WTC11 (cell line): ENCODE measurements at regions not wholly inside any gene's neighbourhood (a gene's known extent, or its start where the extent isn't known, plus 50 kb on each side); places are given as distances from the start of the nearest gene placed in this dataset.

Source experiments
- ATAC-seq: fragments of 200-7000 bp; cut with Tn5 transposase; 2 replicates; pipeline ENCODE4 v1.10.0; 2021; ENCODE audit warnings: mild to moderate bottlenecking, moderate library complexity
- CTCF ChIA-PET: fragments of 300-600 bp; sonication (Branson Sonifier 250); formaldehyde crosslinking; loops from one replicate; lab custom pipeline; 2021; ENCODE audit warnings: antibody characterized with exemption; lab: Charles Lee
- POLR2A ChIA-PET: fragments of 350-600 bp; sonication (Branson Sonifier 250); formaldehyde crosslinking; loops from one replicate; lab custom pipeline; 2021; ENCODE audit warnings: antibody characterized with exemption; lab: Charles Lee
- DNase-seq: peaks from one replicate; pipeline ENCODE4 v3.0.0; 2021; ENCODE audit warnings: low spot score
- H3K27ac Mint-ChIP-seq: 2 replicates; pipeline ENCODE4 v1.8.0; 2021; ENCODE audit warnings: mixed read lengths
- H3K27me3 Mint-ChIP-seq: 2 replicates; pipeline ENCODE4 v1.8.0; 2021; ENCODE audit warnings: low read depth, mild to moderate bottlenecking, moderate library complexity, mixed read lengths
- H3K36me3 Mint-ChIP-seq: 2 replicates; pipeline ENCODE4 v1.8.0; 2021; ENCODE audit warnings: mixed read lengths
- H3K4me1 Mint-ChIP-seq: 2 replicates; pipeline ENCODE4 v1.8.0; 2022; ENCODE audit warnings: mixed read lengths
- H3K4me3 Mint-ChIP-seq: 2 replicates; pipeline ENCODE4 v1.8.0; 2021; ENCODE audit warnings: mild to moderate bottlenecking, moderate library complexity, mixed read lengths
- H3K9me3 Mint-ChIP-seq: 2 replicates; pipeline ENCODE4 v1.8.0; 2021; ENCODE audit warnings: mixed read lengths
- CREM ChIP-seq: sonication (generic); formaldehyde crosslinking; IDR thresholded peaks from 2 replicates; pipeline ENCODE4 v1.8.1; 2022; ENCODE audit warnings: mild to moderate bottlenecking, missing genetic modification reagents, moderate library complexity
- FOXJ3 ChIP-seq: sonication (generic); formaldehyde crosslinking; IDR thresholded peaks from 2 replicates; pipeline ENCODE4 v1.9.0; 2021; ENCODE audit warnings: missing genetic modification reagents, mild to moderate bottlenecking, borderline replicate concordance
- HMGA2 ChIP-seq: fragments of 250-450 bp; sonication (Bioruptor Pico); IDR thresholded peaks from 2 replicates; pipeline ENCODE4 v1.4.0; 2021; ENCODE audit warnings: mild to moderate bottlenecking, moderate library complexity
- JAZF1 ChIP-seq: fragments of 250-450 bp; sonication (Bioruptor Pico); IDR thresholded peaks from 2 replicates; pipeline ENCODE4 v1.9.0; 2021; ENCODE audit warnings: moderate library complexity, mild to moderate bottlenecking, inconsistent platforms
- NFATC4 ChIP-seq: fragments of 250-450 bp; sonication (Bioruptor Pico); IDR thresholded peaks from 2 replicates; pipeline ENCODE4 v1.9.0; 2021; ENCODE audit warnings: mild to moderate bottlenecking
- NFYB ChIP-seq: sonication (generic); formaldehyde crosslinking; conservative IDR thresholded peaks from 2 replicates; pipeline ENCODE4 v1.8.0; 2022; ENCODE audit warnings: low read depth, missing genetic modification reagents
- OVOL2 ChIP-seq: fragments of 250-450 bp; sonication (Bioruptor Pico); IDR thresholded peaks from 2 replicates; pipeline ENCODE4 v1.9.0; 2021; ENCODE audit warnings: mild to moderate bottlenecking, borderline replicate concordance
- PRRX2 ChIP-seq: fragments of 250-450 bp; sonication (Bioruptor Pico); IDR thresholded peaks from 2 replicates; pipeline ENCODE4 v1.8.0; 2021; ENCODE audit warnings: mild to moderate bottlenecking
- SMAD4 ChIP-seq: sonication (generic); formaldehyde crosslinking; IDR thresholded peaks from 2 replicates; pipeline ENCODE4 v1.8.0; 2022; ENCODE audit warnings: mild to moderate bottlenecking, missing genetic modification reagents
- TEAD1 ChIP-seq: sonication (generic); formaldehyde crosslinking; IDR thresholded peaks from 2 replicates; pipeline ENCODE4 v1.8.0; 2022; ENCODE audit warnings: mild to moderate bottlenecking, missing genetic modification reagents
- TP53 ChIP-seq: sonication (generic); formaldehyde crosslinking; IDR thresholded peaks from 2 replicates; pipeline ENCODE4 v1.8.1; 2023; ENCODE audit warnings: mild to moderate bottlenecking, missing genetic modification reagents
- ZBTB21 ChIP-seq: sonication (generic); formaldehyde crosslinking; IDR thresholded peaks from 2 replicates; pipeline ENCODE4 v1.8.1; 2023; ENCODE audit warnings: mild to moderate bottlenecking, missing genetic modification reagents, borderline replicate concordance
- ZNF121 ChIP-seq: sonication (generic); formaldehyde crosslinking; IDR thresholded peaks from 2 replicates; pipeline ENCODE4 v1.8.0; 2023; ENCODE audit warnings: missing genetic modification reagents
- ZNF138 ChIP-seq: sonication (generic); formaldehyde crosslinking; conservative IDR thresholded peaks from 2 replicates; pipeline ENCODE4 v1.8.1; 2022; ENCODE audit warnings: mild to moderate bottlenecking, moderate library complexity, missing genetic modification reagents
- ZNF219 ChIP-seq: sonication (generic); formaldehyde crosslinking; IDR thresholded peaks from 2 replicates; pipeline ENCODE4 v1.8.0; 2023; ENCODE audit warnings: missing genetic modification reagents, mild to moderate bottlenecking, borderline replicate concordance
- ZNF317 ChIP-seq: sonication (generic); formaldehyde crosslinking; IDR thresholded peaks from 2 replicates; pipeline ENCODE4 v1.8.1; 2023; ENCODE audit warnings: low read depth, mild to moderate bottlenecking, moderate library complexity, missing genetic modification reagents, borderline replicate concordance
- ZNF396 ChIP-seq: fragments of 250-450 bp; sonication (Bioruptor Pico); IDR thresholded peaks from 2 replicates; pipeline ENCODE4 v1.8.0; 2021; ENCODE audit warnings: mild to moderate bottlenecking, moderate library complexity, borderline replicate concordance
- ZNF416 ChIP-seq: fragments of 250-450 bp; sonication (Bioruptor Pico); IDR thresholded peaks from 2 replicates; pipeline ENCODE4 v1.9.0; 2021; ENCODE audit warnings: mild to moderate bottlenecking, inconsistent platforms
- TF ChIP-seq, protein P1 (sequence below): sonication (generic); formaldehyde crosslinking; IDR thresholded peaks from 2 replicates; pipeline ENCODE4 v1.8.0; 2022; ENCODE audit warnings: mild to moderate bottlenecking, missing genetic modification reagents
- TF ChIP-seq, protein P2 (sequence below): sonication (generic); formaldehyde crosslinking; IDR thresholded peaks from 2 replicates; pipeline ENCODE4 v1.8.1; 2023; ENCODE audit warnings: mild to moderate bottlenecking, missing genetic modification reagents, moderate library complexity
- TF ChIP-seq, protein P3 (sequence below): fragments of 250-450 bp; sonication (Bioruptor Pico); IDR thresholded peaks from 2 replicates; pipeline ENCODE4 v1.9.0; 2021; ENCODE audit warnings: mild to moderate bottlenecking
- TF ChIP-seq, protein P4 (sequence below): sonication (generic); formaldehyde crosslinking; IDR thresholded peaks from 2 replicates; pipeline ENCODE4 v1.8.1; 2023; ENCODE audit warnings: mild to moderate bottlenecking, missing genetic modification reagents
- TF ChIP-seq, protein P5 (sequence below): sonication (generic); formaldehyde crosslinking; IDR thresholded peaks from 2 replicates; pipeline ENCODE4 v1.8.1; 2022; ENCODE audit warnings: mild to moderate bottlenecking, moderate library complexity, missing genetic modification reagents
- TF ChIP-seq, protein P6 (sequence below): sonication (generic); formaldehyde crosslinking; IDR thresholded peaks from 2 replicates; pipeline ENCODE4 v1.8.1; 2023; ENCODE audit warnings: mild to moderate bottlenecking, moderate library complexity, missing genetic modification reagents
- TF ChIP-seq, protein P7 (sequence below): sonication (generic); formaldehyde crosslinking; conservative IDR thresholded peaks from 2 replicates; pipeline ENCODE4 v1.8.1; 2023; ENCODE audit warnings: mild to moderate bottlenecking, low read depth, missing genetic modification reagents, moderate library complexity
- TF ChIP-seq, protein P8 (sequence below): sonication (generic); formaldehyde crosslinking; IDR thresholded peaks from 2 replicates; pipeline ENCODE4 v1.8.1; 2022; ENCODE audit warnings: mild to moderate bottlenecking, missing genetic modification reagents, moderate library complexity, borderline replicate concordance

DNA sequence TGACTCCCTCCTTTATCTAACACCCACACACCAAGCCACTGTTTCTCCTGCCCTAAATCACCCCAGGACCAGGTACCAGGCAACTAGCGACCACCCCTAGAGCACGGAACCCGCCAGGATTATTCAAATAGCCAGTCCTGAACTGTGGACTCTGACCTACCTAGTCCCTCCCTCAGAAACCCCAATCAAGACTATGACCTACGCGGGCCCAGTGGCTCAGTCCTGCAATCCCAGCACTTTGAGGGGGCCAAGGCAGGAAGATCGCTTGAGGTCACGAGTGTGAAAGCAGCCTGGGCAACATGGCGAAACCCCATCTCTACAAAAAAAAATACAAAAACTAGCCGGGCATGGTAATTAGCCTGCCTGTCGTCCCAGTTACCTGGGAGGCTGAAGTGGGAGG is 232.8 kb upstream of the FOXK1 start:
- Mint-ChIP-seq H3K4me1 (no peaks in the 10 kb centered on the region), H3K27me3 (peaks cover 5% of the 10 kb centered on the region), H3K4me3 (no peak overlapping the region), H3K36me3 (peaks cover 15% of the 10 kb centered on the region), H3K9me3 (peaks cover 42% of the 10 kb centered on the region), H3K27ac (no peak overlapping the region)
- DNase-seq (no peak), ATAC-seq (no peak)
- POLR2A ChIA-PET: no interaction called here
- CTCF ChIA-PET: no interaction called here
- TF ChIP-seq ZNF138 (CRISPR knock-in tag) (no peak), ZNF317 (CRISPR knock-in tag) (no peak), CREM (CRISPR knock-in tag) (no peak), ZNF121 (no peak), SMAD4 (CRISPR knock-in tag) (no peak), JAZF1 (no peak), ZNF396 (no peak)
- TF ChIP-seq, protein P1, sequence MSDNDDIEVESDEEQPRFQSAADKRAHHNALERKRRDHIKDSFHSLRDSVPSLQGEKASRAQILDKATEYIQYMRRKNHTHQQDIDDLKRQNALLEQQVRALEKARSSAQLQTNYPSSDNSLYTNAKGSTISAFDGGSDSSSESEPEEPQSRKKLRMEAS: no peak
- TF ChIP-seq, protein P2, sequence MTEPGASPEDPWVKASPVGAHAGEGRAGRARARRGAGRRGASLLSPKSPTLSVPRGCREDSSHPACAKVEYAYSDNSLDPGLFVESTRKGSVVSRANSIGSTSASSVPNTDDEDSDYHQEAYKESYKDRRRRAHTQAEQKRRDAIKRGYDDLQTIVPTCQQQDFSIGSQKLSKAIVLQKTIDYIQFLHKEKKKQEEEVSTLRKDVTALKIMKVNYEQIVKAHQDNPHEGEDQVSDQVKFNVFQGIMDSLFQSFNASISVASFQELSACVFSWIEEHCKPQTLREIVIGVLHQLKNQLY: no peak
- TF ChIP-seq, protein P3, sequence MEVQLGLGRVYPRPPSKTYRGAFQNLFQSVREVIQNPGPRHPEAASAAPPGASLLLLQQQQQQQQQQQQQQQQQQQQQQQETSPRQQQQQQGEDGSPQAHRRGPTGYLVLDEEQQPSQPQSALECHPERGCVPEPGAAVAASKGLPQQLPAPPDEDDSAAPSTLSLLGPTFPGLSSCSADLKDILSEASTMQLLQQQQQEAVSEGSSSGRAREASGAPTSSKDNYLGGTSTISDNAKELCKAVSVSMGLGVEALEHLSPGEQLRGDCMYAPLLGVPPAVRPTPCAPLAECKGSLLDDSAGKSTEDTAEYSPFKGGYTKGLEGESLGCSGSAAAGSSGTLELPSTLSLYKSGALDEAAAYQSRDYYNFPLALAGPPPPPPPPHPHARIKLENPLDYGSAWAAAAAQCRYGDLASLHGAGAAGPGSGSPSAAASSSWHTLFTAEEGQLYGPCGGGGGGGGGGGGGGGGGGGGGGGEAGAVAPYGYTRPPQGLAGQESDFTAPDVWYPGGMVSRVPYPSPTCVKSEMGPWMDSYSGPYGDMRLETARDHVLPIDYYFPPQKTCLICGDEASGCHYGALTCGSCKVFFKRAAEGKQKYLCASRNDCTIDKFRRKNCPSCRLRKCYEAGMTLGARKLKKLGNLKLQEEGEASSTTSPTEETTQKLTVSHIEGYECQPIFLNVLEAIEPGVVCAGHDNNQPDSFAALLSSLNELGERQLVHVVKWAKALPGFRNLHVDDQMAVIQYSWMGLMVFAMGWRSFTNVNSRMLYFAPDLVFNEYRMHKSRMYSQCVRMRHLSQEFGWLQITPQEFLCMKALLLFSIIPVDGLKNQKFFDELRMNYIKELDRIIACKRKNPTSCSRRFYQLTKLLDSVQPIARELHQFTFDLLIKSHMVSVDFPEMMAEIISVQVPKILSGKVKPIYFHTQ (CRISPR knock-in tag): no peak
- TF ChIP-seq, protein P4, sequence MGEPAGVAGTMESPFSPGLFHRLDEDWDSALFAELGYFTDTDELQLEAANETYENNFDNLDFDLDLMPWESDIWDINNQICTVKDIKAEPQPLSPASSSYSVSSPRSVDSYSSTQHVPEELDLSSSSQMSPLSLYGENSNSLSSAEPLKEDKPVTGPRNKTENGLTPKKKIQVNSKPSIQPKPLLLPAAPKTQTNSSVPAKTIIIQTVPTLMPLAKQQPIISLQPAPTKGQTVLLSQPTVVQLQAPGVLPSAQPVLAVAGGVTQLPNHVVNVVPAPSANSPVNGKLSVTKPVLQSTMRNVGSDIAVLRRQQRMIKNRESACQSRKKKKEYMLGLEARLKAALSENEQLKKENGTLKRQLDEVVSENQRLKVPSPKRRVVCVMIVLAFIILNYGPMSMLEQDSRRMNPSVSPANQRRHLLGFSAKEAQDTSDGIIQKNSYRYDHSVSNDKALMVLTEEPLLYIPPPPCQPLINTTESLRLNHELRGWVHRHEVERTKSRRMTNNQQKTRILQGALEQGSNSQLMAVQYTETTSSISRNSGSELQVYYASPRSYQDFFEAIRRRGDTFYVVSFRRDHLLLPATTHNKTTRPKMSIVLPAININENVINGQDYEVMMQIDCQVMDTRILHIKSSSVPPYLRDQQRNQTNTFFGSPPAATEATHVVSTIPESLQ (CRISPR knock-in tag): no peak

DNA sequence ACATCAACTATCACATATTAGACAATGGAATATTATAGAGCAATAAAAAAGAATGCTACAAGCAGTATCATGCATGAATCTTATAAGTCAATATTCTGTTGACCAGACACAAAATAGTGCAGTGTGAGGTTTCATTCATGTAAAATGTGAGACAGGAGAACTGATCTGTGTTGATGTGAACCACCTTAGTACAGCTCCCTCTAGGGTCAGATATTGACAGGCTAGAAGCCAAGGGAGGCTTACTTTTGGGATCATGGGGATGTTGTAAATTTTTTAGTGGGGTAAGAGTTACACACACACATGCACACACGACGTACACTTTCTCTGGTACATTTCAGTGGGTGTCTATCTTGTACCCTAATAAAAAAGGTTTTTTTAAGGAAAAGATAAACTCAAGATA is 231.6 kb upstream of the FOXK1 start:
- H3K27ac Mint-ChIP-seq: no peak overlapping the region
- no peak for ATAC-seq
- POLR2A ChIA-PET: no interaction called here
- no peak overlapping the region for H3K4me3 Mint-ChIP-seq
- CTCF ChIA-PET: interaction anchor here (0.6 kb wide), 1 partner anchor 224 kb away, joined by 3 read pairs; no protein-coding TSS in a partner anchor
- no peak for DNase-seq
- peaks cover 3% of the 10 kb centered on the region; the same call in 1 of the 2 replicates for H3K27me3 Mint-ChIP-seq
- H3K36me3 Mint-ChIP-seq: peaks cover 4% of the 10 kb centered on the region; the same call in 1 of the 2 replicates
- no peaks in the 10 kb centered on the region for H3K4me1 Mint-ChIP-seq
- peaks cover 34% of the 10 kb centered on the region for H3K9me3 Mint-ChIP-seq
- no peak for TF ChIP-seq TEAD1
- no peak for TF ChIP-seq ZNF219 (CRISPR knock-in tag)
- no peak for TF ChIP-seq NFATC4 (CRISPR knock-in tag)
- no peak for TF ChIP-seq PRRX2 (CRISPR knock-in tag)
- TF ChIP-seq HMGA2: no peak
- TF ChIP-seq OVOL2 (CRISPR knock-in tag): no peak
- TF ChIP-seq NFYB (CRISPR knock-in tag): no peak
- TF ChIP-seq, protein P5, sequence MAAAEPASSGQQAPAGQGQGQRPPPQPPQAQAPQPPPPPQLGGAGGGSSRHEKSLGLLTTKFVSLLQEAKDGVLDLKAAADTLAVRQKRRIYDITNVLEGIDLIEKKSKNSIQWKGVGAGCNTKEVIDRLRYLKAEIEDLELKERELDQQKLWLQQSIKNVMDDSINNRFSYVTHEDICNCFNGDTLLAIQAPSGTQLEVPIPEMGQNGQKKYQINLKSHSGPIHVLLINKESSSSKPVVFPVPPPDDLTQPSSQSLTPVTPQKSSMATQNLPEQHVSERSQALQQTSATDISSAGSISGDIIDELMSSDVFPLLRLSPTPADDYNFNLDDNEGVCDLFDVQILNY (CRISPR knock-in tag): no peak
- TF ChIP-seq, protein P6, sequence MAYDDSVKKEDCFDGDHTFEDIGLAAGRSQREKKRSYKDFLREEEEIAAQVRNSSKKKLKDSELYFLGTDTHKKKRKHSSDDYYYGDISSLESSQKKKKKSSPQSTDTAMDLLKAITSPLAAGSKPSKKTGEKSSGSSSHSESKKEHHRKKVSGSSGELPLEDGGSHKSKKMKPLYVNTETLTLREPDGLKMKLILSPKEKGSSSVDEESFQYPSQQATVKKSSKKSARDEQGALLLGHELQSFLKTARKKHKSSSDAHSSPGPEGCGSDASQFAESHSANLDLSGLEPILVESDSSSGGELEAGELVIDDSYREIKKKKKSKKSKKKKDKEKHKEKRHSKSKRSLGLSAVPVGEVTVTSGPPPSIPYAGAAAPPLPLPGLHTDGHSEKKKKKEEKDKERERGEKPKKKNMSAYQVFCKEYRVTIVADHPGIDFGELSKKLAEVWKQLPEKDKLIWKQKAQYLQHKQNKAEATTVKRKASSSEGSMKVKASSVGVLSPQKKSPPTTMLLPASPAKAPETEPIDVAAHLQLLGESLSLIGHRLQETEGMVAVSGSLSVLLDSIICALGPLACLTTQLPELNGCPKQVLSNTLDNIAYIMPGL: no peak
- no peak for TF ChIP-seq TP53 (CRISPR knock-in tag)
- no peak for TF ChIP-seq ZBTB21 (CRISPR knock-in tag)
- no peak for TF ChIP-seq FOXJ3 (CRISPR knock-in tag)
- TF ChIP-seq ZNF416: no peak
- TF ChIP-seq, protein P7, sequence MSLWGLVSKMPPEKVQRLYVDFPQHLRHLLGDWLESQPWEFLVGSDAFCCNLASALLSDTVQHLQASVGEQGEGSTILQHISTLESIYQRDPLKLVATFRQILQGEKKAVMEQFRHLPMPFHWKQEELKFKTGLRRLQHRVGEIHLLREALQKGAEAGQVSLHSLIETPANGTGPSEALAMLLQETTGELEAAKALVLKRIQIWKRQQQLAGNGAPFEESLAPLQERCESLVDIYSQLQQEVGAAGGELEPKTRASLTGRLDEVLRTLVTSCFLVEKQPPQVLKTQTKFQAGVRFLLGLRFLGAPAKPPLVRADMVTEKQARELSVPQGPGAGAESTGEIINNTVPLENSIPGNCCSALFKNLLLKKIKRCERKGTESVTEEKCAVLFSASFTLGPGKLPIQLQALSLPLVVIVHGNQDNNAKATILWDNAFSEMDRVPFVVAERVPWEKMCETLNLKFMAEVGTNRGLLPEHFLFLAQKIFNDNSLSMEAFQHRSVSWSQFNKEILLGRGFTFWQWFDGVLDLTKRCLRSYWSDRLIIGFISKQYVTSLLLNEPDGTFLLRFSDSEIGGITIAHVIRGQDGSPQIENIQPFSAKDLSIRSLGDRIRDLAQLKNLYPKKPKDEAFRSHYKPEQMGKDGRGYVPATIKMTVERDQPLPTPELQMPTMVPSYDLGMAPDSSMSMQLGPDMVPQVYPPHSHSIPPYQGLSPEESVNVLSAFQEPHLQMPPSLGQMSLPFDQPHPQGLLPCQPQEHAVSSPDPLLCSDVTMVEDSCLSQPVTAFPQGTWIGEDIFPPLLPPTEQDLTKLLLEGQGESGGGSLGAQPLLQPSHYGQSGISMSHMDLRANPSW (CRISPR knock-in tag): no peak
- TF ChIP-seq, protein P8, sequence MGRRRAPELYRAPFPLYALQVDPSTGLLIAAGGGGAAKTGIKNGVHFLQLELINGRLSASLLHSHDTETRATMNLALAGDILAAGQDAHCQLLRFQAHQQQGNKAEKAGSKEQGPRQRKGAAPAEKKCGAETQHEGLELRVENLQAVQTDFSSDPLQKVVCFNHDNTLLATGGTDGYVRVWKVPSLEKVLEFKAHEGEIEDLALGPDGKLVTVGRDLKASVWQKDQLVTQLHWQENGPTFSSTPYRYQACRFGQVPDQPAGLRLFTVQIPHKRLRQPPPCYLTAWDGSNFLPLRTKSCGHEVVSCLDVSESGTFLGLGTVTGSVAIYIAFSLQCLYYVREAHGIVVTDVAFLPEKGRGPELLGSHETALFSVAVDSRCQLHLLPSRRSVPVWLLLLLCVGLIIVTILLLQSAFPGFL (CRISPR knock-in tag): no peak
